ENCODE measurements at regions not wholly inside any gene's neighbourhood (a gene's known extent, or its start where the extent isn't known, plus 50 kb on each side); places are given as distances from the start of the nearest gene placed in this dataset.

DNA sequence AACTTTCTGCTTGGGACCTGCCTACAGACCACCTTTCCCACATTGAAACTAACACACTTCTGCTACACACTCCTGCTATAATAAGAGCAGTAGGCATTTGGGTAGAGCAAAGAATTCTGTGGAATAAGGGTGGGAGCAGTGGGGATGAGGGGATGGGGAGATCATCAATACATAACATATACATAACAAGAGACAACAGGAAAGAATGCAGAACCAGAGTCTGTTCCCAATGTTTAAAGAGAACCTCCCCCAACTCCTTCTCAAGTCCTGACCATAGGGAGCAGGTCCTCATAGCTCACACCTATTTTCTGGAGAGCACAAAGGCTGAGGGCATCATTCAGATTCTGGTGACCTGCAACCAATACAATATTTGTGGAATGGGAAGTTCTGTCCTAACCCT lies 121.6 kb upstream of the BARHL2 start:
- TF ChIP-seq, protein P1, sequence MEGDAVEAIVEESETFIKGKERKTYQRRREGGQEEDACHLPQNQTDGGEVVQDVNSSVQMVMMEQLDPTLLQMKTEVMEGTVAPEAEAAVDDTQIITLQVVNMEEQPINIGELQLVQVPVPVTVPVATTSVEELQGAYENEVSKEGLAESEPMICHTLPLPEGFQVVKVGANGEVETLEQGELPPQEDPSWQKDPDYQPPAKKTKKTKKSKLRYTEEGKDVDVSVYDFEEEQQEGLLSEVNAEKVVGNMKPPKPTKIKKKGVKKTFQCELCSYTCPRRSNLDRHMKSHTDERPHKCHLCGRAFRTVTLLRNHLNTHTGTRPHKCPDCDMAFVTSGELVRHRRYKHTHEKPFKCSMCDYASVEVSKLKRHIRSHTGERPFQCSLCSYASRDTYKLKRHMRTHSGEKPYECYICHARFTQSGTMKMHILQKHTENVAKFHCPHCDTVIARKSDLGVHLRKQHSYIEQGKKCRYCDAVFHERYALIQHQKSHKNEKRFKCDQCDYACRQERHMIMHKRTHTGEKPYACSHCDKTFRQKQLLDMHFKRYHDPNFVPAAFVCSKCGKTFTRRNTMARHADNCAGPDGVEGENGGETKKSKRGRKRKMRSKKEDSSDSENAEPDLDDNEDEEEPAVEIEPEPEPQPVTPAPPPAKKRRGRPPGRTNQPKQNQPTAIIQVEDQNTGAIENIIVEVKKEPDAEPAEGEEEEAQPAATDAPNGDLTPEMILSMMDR (IDR thresholded peaks at IDR 0.05): no peak
- no peak for TF ChIP-seq ZFX (IDR thresholded peaks at IDR 0.05; ENCODE audit: borderline replicate concordance)

All from 22Rv1 (cell line).